Ramos (cell line): ENCODE measurements at regions not wholly inside any gene's neighbourhood (a gene's known extent, or its start where the extent isn't known, plus 50 kb on each side); places are given as distances from the start of the nearest gene placed in this dataset.
"Not testable (repeated sequence)": the region's sequence is repeated elsewhere in the genome, so short reads cannot be mapped to it uniquely, and the experiment has no call there.

ENCODE experiments used
- in situ Hi-C: fragments of 300-500 bp; cut with MboI; formaldehyde crosslinking; loops from one replicate; pipeline ENCODE4 v1.14.3; 2022; ENCODE audit warnings: low sequenced_read_pairs; ENCODE audit not compliant: unreplicated experiment

- in situ Hi-C loops, result no loop called here
Measured at GRCh38 chr6:168951217-168951616, 302.4 kb downstream of the THBS2 start.

DNA sequence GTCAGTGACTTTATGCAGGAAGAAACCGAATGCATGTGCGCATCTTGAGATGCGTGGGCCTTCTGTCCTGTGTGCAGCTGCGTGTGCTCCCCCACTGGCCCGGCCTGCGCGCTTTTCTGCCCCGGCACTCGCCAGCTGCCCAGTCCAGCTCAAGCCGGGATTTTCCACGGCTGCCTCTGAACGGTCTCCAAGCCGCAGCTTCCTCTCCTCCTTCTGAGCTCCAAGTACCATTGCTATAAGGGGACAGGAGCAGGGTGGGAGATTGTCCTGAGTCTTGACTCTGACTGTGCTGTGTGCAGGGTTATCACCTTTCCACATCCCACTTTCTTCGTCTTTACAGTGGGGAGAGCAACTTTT is 302.8 kb downstream of the THBS2 start:
- in situ Hi-C loops, result no loop called here

GRCh38 chr6:168949981-168950857 is 303.4 kb downstream of the THBS2 start:
- in situ Hi-C loops, result no loop called here

- in situ Hi-C loops, result no loop called here
Measured at GRCh38 chr6:168948990-168949531, 304.6 kb downstream of the THBS2 start.

DNA sequence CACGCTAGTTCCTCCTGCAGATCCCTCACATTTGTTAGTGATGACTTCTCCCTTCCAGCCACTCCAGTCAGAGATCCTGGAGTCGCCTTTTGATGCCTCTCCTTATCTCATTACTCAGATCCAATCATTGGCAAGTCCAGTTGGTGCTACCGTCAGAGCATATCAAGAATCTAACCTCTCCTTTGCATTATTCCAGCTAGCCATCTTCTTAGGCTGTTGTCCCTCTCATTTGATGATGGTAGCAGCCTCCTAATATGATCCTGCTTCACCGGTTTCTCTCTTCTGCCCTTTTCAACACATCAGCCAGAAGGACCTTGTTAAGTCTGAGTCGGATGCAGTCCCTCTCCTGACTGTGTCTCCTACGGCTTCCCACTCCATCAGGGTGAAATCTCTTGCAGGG is 305.6 kb downstream of the THBS2 start:
- in situ Hi-C loops, result no loop called here

- in situ Hi-C loops, result no loop called here
Measured at GRCh38 chr6:168943231-168943905, 310.3 kb downstream of the THBS2 start.

GRCh38 chr6:168942646-168943045 is 311.0 kb downstream of the THBS2 start:
- in situ Hi-C loops, result no loop called here

DNA sequence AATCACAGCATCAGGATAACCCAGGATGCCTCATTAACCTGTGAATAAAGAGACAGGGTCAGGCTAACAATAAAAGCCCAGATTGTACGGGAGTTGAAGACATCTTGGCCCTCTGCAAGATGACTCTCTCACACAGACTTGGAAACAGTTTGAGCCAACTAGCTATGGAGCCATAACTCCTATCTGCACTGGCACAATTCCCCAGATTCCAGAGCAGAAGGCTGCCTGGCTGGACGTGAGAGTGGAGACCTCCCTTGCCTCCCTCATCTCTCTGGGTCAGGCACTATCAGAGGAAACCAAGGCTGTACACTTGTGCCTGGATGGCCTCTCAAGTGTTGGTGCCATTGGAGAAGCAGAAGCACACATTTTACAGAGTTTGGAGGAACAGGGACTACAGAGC is 312.6 kb downstream of the THBS2 start:
- in situ Hi-C loops, result no loop called here

DNA sequence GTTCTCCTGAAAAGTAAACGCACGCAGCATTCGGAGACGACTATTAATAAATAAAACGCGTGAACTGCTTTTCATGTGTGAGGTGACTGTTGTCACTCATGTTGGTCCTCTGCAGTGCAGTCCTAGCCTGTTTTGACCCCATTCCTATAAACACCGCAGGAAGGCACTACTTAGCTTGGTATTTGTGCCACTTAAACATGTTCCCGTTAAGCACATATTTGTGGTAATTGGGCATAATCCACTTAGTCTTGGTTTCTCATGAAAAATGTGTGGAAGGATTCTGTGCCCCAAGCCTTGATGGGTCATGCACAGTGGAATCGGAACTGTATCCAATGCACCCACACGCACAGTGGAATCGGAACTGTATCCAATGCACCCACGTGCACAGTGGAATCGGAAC is 313.9 kb downstream of the THBS2 start:
- in situ Hi-C loops, result no loop called here

DNA sequence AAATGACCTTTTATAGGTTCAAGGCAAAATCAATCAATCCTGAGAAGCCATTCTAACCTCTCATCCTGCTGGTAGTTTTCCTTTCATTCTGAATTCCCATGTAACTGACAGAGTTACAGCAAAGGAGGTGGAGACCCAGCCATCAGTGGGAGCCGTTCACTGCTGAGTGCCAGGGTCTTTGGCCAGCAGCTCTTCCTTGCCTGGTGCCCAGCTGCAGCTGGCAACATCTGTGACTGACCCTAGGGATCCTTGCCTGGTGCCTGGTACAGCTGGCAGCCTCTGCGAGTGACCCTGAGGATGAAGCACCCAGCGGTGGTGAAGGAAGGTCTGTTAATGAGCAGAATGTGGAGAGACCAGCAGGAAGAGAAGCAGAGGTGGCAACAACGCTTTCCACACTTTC is 314.6 kb downstream of the THBS2 start:
- in situ Hi-C loops, result no loop called here

- in situ Hi-C loops, result no loop called here
Measured at GRCh38 chr6:168938546-168938945, 315.1 kb downstream of the THBS2 start.

DNA sequence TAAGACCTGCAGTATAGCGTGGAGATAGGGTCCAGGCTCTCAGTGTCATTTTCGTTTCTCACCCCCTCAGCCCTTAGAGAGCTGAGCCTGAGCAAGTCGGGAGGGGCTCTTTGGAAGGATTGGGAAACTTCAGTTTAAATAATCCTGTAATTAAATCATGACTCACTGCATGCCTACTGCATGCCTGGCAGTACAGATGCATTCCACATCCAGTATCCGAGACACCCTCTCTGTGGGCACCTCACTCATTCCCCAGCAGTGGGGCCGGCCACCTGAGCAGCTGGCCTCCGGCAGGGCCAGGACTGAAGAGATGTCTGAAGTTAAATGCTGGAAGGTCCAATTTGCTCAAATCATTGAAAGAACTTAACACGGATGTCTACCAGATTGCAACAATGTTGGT is 316.6 kb downstream of the THBS2 start:
- in situ Hi-C loops, result no loop called here

DNA sequence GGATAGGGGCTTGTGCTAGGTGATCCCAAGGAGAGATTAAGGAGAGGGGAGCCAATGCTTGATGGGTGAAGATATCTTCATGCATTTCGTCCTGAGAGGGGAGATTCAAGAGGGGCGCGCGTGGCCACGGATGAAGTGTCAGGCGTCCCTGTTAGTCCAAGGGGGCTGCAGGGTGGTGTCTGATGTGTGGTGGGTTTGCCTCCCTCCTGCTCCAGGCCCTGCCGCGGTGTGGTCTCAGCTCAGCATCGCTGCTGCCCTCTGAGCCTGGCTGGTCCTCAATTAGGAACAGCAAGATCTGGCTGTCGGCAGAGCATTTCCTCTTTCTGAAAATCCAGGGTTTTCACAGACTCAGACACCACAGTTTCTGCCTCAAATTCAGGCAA is 318.0 kb downstream of the THBS2 start:
- in situ Hi-C loops, result no loop called here

GRCh38 chr6:168934660-168935627 is 318.7 kb downstream of the THBS2 start:
- in situ Hi-C loops, result no loop called here

GRCh38 chr6:168932171-168932570 is 321.5 kb downstream of the THBS2 start:
- in situ Hi-C loops, result not testable (repeated sequence)

DNA sequence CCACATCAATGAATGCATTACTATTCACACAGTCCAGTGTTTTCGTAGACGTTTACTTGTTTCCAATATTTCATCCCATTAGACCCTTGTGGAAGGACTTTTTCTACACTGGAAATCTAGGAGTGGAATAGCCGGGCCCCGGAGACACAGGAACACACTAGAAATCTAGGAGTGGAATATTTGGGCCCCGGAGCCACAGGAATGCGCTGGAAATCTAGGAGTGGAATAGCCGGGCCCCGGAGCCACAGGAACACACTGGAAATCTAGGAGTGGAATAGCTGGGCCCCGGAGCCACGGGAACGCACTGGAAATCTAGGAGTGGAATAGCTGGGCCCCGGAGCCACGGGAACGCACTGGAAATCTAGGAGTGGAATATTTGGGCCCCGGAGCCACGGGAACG is 322.6 kb downstream of the THBS2 start:
- in situ Hi-C loops, result not testable (repeated sequence)

GRCh38 chr6:168929871-168930450 is 323.7 kb downstream of the THBS2 start:
- in situ Hi-C loops, result no loop called here

DNA sequence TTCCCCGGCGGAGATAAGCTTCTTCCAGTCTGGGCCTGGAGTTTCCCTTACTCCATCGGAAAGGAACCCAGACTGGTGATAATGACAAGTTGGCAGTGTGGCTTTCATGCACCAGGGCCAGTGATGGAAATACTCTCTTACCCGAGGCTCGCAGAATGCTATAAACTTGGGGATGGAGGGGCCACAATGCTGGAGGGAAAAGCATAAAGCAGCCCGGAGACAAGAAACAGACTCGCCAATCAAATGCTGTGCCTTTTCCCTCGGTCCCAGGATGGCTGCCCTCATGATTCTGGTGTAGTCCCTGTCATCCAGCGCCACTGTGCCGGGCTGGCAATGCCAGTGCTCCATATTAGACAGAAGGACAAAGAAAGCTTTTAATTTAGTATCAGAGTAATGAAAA is 325.6 kb downstream of the THBS2 start:
- in situ Hi-C loops, result no loop called here

DNA sequence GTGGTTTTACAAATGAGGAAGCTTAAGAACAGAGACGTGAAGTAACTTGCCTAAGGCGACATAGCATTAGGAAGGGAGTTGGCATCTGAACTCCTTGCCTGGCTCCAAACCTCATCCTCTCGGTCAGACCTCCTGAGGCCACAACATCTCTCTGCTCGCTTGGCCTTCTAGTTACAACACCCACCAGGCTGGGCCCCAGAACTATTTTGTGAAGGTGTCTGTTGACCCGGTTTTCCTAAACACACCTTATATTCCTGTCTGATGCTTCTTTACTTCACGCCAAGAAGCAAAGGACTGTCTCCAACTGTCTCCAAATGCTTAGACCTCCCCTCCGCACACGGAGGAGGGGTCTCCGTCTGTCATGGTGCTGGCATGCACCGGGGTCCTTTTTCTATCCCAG is 326.6 kb downstream of the THBS2 start:
- in situ Hi-C loops, result no loop called here

DNA sequence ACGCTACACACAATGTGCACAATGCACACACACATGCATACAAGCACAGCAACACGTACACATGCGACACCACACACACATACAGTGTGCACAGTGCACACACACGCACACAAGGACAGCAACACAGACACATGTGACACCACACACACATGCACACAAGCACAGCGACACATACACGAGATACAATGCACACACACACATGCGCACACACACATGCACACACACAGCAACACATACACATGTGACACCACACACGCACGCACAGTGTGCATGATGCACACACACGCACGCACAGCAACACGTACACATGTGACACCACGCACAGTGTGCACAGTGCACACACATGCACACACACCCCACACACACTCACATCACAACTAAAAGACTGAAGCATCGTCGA is 327.3 kb downstream of the THBS2 start:
- in situ Hi-C loops, result no loop called here
